Suppressor macrophage (primary cell): ENCODE measurements at regions not wholly inside any gene's neighbourhood (a gene's known extent, or its start where the extent isn't known, plus 50 kb on each side); places are given as distances from the start of the nearest gene placed in this dataset.
"Not testable (repeated sequence)": the region's sequence is repeated elsewhere in the genome, so short reads cannot be mapped to it uniquely, and the experiment has no call there.

Experiments
- DNase-seq, 4 experiments: peaks; one replicate each; pipeline ENCODE4 v3.0.0-alpha.2; 2020 to 2022

GRCh38 chrX:26851981-26852380, 611.2 kb downstream of the PPP4R3C start:
- no peak for DNase-seq

- DNase-seq = no peak
Measured at GRCh38 chrX:26848511-26848910, 614.6 kb downstream of the PPP4R3C start.

- no peak for DNase-seq
Measured at GRCh38 chrX:26845056-26845455, 618.1 kb downstream of the PPP4R3C start.

- DNase-seq = no peak
Measured at GRCh38 chrX:26822448-26822847, 606.5 kb downstream of the MAGEB5 start.

DNA sequence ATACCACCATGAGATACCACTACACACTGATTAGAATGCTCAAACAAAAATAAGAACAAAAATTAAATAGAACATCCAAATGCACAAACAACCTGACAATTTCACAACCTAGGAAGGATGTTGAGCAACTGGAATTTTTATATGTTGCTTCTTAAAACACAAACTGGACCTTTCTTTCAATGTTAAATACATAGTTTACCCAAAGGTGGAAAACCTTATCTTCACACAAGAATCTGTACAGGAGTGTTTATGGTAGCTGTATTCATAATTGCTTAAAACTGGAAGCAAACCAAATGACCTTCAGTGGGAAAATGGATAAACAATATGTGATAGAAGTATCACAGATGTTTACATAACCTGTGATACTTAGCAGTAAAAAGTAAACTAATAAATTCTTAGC, 573.8 kb downstream of the MAGEB5 start:
- no peak for DNase-seq

- DNase-seq = no peak
Measured at GRCh38 chrX:26788402-26788998, 572.5 kb downstream of the MAGEB5 start.

DNA sequence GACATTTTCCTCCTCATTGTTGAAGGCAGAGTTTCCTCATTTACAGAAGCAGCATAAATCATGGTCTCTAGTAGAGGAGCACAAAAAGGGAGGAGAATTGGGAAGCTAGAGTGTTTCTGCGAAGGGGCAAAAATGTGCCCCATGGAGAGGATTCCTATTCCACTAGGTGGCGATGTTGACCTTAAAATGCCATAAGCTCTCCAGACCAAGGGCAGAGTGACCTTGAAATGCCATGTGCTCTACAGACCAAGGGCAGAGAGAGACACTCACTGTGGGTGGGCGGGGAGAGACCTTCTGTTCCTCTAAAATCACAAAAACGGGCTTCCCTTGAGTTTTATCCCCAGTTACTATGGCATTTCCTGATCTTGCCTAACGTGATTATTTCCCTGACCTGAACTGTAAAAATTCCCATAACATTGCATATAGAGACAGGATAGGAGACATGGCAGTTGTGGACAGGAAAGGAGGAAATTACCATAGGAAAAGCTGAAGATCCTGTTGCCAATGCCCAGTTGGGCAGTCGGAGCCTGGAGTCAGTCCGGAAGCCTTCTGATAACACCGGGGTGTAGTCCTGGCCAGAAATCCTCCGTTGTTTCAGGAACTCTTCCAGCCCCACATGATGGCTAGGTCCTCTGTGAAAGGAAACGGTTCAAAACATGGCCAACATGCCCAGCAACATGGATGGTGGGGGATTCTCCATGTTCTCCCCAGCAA, 567.7 kb downstream of the MAGEB5 start:
- peak; percentile 10 to 43 (median 23) for DNase-seq

DNA sequence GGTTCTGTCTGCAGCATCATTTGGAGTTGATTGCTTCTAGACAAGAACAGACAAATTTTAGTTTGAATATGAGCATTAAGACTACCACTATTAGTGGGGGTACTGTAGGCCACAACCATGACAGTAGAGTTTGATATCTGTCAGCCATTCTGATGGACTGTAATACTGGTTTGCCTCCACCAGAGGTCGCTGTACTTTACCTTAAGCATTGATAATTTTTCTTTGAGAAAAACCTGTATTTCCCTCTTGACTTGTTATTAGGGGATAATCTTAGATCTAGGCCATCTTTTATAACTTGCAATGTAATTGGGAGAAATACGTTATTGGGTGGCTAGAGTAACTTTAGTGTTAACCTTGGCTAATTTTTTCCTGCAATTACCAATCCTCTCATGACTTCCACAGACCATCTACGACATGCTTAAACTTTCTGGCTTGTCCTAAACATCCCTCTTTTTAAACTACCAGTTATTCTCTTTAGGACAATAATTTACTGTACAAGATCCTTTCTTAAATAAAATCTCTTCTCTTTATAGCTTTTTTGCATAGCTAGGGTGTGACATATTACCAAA, 562.4 kb downstream of the MAGEB5 start:
- peak in 1 of 4 experiments; percentile 0 for DNase-seq

GRCh38 chrX:26762253-26762652, 546.3 kb downstream of the MAGEB5 start:
- no peak for DNase-seq

DNA sequence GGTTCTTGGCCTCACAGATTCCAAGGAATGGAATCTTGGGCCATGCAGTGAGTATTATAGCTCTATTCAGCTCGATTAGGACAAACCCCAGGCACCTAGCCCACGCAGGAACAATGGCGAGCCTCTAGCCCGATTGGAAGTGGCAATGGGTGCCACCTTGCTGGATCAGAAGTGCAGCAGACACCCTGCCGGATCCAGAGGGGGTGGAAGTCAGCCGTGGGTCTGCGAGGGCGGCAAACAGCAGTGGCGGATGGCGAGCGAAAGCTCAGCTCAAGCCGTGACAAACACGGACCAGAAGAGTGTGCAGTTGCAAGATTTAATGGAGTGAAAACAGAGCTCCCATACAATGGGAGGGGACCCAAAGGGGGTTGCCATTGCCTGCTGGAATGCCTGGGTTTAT, 539.8 kb downstream of the MAGEB5 start:
- not testable (repeated sequence) for DNase-seq

GRCh38 chrX:26747877-26748276, 531.9 kb downstream of the MAGEB5 start:
- no peak for DNase-seq

DNA sequence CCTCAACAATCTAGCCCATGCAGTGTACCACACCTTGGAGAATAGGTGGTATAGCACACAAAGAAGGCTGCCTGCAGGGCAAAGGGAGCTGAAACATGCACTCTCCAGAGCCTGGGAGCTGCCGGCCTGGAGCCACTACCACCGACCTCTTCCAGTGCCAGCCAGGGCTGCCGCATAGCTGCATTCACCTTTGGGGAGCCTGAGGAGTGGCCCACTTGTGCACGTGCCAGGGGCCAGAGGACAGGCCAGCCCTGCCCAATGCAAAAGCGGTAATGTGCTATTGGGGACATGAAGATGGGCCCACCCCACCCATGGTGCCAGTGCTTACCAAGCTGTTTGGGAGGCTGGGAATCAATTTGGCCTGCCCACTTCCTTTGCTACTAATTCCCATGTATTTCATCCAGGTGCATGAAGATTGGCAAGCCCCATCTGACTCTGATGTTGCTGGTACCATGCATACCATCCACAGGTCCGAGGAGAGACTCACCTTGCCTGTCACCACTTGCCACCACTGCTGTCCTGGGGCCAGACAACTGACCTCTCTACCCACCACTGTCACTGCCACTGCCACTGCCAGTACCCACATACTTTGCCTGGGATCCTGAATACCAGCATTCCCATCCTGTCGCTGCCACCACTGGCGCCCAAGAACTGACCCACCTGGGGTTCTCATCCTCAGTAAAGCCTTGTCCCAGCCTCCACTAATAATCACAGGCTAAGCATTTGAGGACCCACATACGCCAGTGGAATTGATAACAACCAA, 506.9 kb downstream of the MAGEB5 start:
- no peak for DNase-seq

- no peak for DNase-seq
Measured at GRCh38 chrX:26672571-26672970, 456.6 kb downstream of the MAGEB5 start.

DNA sequence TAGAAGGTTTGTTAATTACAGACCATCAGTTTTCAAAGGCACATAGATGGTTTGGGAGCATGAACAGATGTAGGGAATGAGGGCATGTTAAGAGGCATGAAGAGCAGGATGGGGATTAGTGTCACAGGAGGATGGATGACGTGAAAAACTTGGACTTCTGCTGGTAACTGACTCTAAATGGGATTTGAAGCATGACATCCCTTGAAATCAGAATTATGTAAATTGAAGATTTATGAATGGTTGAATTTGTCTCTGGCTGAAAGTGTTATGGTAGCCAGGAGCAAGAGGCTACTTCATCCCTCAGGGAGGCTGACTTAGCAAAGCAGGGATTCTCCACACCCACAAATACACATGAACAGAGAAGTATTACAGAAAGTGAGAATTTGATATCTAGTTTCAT, 454.6 kb downstream of the MAGEB5 start:
- no peak for DNase-seq

GRCh38 chrX:26664919-26665318, 448.9 kb downstream of the MAGEB5 start:
- no peak for DNase-seq

DNA sequence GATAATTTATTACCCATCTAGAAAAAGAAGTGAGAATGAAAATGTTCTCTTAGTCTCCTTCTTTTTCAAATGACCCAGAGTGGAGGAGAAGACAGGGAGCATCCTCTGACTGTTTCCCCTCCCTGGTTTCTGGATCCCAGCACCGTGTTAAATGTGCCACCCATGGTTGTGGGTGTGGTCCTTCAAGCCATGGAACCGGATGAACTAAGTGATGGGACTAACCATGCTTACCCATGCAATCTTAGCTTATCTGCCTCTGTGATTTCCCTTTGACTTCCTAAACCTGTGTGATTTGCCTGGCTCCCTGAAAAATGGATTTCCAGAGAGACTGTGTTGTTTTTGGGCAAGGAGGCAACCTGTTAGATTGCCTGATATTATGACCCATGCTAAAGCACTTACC, 437.1 kb downstream of the MAGEB5 start:
- DNase-seq = peak in 1 of 4 experiments; percentile 3

- DNase-seq = peak in 2 of 4 experiments; percentile 0 to 3
Measured at GRCh38 chrX:26651755-26652154, 435.8 kb downstream of the MAGEB5 start.

DNA sequence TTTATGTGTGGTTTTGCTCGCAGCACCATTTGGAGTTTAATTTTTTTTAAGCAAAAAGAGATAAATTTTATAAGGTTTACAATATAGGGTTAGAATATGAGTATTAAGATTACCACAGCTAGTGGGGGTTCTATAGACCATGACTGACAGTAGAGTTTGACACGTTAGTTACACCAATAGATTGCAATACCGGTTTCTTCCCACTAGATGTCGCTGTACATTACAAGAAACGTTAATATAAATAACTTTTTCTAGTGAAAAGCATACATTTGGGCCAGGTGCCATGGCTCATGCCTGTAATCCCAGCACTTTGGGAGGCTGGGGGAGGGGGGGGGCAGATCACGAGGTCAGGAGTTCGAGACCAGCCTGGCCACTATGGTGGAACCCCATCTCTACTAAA, 433.6 kb downstream of the MAGEB5 start:
- peak; percentile 1 to 40 (median 12) for DNase-seq

- no peak for DNase-seq
Measured at GRCh38 chrX:26631385-26631784, 415.4 kb downstream of the MAGEB5 start.

GRCh38 chrX:26613956-26614355, 398.0 kb downstream of the MAGEB5 start:
- DNase-seq = no peak

DNA sequence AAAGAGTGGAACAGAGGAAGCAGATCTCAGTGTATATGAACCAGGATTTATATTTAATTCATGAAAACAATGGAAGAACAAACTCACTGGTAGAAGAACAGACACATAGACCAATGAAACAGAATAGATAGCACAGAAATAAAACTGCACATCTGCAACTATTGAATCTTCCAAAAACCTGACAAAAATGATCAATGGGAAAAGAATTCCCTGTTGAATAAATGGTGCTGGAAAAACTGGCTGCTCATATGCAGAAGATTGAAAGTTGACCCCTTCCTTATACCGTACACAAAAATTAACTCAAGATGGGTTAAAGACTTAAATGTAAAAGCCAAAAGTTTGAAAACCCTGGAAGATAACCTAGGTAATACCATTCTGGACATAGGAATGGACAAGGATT, 391.0 kb downstream of the MAGEB5 start:
- no peak for DNase-seq

- no peak for DNase-seq
Measured at GRCh38 chrX:26597981-26598380, 382.0 kb downstream of the MAGEB5 start.

- DNase-seq = no peak
Measured at GRCh38 chrX:26590849-26591248, 374.9 kb downstream of the MAGEB5 start.
